ENCODE measurements at regions not wholly inside any gene's neighbourhood (a gene's known extent, or its start where the extent isn't known, plus 50 kb on each side); places are given as distances from the start of the nearest gene placed in this dataset.

DNA sequence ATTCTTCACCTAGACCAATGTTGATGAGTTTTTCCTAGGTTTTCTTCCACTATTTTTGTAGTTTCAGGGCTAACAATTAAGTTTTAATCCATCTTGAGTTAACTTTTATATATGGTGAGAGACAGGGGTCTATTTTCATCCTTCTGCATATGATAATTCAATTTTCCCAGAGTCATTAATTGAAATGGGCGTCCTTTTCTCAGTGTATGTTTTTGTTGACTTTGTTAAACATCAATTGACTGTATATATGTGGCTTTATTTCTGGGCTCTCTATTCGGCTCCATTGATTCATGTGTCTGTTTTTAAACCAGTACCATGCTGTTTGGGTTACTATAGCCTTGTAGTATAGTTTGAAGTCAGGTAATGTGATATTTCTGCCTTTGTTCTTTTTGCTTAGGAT lies 282.1 kb downstream of the INSC start:
- TF ChIP-seq, protein P1, sequence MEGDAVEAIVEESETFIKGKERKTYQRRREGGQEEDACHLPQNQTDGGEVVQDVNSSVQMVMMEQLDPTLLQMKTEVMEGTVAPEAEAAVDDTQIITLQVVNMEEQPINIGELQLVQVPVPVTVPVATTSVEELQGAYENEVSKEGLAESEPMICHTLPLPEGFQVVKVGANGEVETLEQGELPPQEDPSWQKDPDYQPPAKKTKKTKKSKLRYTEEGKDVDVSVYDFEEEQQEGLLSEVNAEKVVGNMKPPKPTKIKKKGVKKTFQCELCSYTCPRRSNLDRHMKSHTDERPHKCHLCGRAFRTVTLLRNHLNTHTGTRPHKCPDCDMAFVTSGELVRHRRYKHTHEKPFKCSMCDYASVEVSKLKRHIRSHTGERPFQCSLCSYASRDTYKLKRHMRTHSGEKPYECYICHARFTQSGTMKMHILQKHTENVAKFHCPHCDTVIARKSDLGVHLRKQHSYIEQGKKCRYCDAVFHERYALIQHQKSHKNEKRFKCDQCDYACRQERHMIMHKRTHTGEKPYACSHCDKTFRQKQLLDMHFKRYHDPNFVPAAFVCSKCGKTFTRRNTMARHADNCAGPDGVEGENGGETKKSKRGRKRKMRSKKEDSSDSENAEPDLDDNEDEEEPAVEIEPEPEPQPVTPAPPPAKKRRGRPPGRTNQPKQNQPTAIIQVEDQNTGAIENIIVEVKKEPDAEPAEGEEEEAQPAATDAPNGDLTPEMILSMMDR (IDR thresholded peaks at IDR 0.05; ENCODE audit: control extremely low read depth, extremely low read depth, low read depth, missing control alignments) = no peak
- DNase-seq (ENCODE audit: extremely low spot score) = no peak
- POLR2A ChIA-PET = no interaction called here
- CTCF ChIA-PET = no interaction called here

DNA sequence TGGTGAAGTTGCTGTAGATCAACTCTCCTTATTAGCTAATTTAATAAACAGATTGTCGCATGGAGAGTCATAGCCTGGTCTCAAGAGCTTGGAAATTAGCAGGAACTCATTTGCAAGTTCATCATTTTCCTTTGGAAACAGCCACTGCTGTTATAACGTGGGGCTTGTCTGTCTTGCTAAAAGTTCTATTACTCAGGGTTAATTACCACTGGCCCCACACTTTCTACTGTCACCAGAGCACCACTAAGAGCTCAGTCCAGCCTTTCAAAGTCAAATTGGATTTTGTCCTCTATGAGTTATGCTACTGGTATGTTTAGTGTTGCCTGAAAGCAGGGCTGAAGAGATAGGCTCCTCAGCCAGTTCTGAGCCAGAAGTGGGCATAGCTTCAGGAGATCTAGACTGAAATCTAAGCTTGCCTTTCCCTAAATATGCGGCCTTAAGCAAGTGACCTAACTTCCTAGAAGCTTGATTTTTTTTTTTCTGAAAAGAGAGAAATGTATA lies 292.2 kb downstream of the INSC start:
- TF ChIP-seq, protein P1 (IDR thresholded peaks at IDR 0.05; ENCODE audit: control extremely low read depth, extremely low read depth, low read depth, missing control alignments) = no peak
- ChIA-PET CTCF (interaction anchor here (2.5 kb wide), 1 partner anchor 13 kb away, joined by 6 read pairs; no protein-coding TSS in a partner anchor), POLR2A (no interaction called here)
- DNase-seq (ENCODE audit: extremely low spot score) = no peak

DNA sequence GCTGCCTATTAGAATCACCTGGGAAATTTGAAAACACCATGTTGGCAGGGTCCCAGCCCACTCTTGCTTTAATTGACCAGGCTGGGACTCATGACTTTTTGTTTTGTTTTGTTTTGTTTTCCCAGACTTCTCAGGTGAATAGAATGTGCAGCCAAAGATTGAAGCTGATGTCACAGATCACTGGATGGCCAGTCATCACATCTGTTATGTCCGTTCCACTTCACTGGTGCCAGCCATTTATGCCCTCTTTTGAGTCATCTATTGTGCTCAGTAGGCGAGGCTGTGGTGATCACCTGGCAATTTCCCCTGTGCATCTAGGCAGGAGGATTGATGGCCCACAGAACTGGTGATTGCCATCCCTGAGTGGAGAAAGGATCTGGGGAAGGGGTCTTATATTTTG lies 297.3 kb downstream of the INSC start:
- TF ChIP-seq, protein P1 (IDR thresholded peaks at IDR 0.05; ENCODE audit: control extremely low read depth, extremely low read depth, low read depth, missing control alignments) = no peak
- ChIA-PET POLR2A (no interaction called here), CTCF (interaction anchor here (1.5 kb wide), 1 partner anchor 15 kb away, joined by 3 read pairs; no protein-coding TSS in a partner anchor)
- no peak for DNase-seq (ENCODE audit: extremely low spot score)

DNA sequence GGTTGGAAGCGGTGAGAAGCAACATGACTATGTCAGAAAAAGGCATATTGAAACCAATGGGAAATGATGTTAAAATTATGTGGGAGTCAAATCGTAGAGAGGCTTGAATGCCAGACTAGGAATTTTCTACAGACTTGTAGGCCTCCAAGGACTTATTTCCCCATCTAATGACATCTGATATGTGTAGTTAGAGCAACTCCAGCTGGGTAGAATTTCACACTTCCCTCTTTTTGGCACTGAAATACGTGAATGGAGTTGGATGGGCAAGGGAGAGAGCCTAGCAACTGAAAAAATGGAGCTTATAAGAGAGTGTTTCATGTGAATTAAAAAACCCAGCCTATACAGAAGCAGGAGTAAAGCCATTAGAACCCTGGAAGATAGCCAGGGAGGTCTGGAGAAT lies 304.2 kb downstream of the INSC start:
- ChIA-PET POLR2A (no interaction called here), CTCF (interaction anchor here (1.8 kb wide), 1 partner anchor 12 kb away, joined by 6 read pairs; no protein-coding TSS in a partner anchor)
- no peak for DNase-seq (ENCODE audit: extremely low spot score)
- TF ChIP-seq, protein P1 (IDR thresholded peaks at IDR 0.05; ENCODE audit: control extremely low read depth, extremely low read depth, low read depth, missing control alignments) = no peak

DNA sequence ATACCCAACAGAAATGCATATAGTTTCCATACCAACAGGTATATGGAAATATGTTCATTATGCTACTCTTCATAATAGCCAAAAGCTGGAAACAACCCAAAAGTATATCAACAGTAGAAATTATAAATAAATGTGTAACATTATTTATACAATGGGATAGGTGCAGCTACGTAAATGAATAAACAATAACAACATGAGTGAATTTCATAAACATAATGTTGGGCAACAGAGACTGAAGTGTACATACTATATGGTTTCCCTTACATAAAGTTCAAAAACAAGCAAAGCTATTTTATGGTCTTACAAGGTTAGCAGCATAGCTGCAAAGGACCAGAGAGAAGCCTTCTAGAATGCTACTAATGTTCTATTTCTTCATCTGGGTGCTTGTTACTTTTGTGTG lies 305.0 kb downstream of the INSC start:
- POLR2A ChIA-PET = no interaction called here
- TF ChIP-seq, protein P1 (IDR thresholded peaks at IDR 0.05; ENCODE audit: control extremely low read depth, extremely low read depth, low read depth, missing control alignments) = no peak

DNA sequence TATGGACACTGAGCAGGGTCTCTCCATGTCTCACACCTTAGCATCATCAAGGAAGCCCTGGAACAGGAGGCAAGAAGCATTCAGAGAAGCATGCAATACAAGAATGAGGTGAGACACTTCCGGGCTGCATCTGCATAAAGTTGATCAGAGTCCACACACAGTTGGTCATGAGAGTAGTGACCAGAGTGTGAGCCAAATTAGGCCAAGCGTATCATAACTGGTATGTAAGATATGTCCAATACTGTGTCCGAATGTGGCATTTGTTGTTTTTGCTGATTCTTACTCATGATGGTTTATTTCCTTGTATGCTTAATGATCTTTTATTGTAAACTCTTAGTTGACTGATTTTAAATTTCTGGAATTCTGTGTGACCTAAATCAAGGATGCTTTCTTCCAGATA lies 315.7 kb downstream of the INSC start:
- TF ChIP-seq, protein P1 (IDR thresholded peaks at IDR 0.05; ENCODE audit: control extremely low read depth, extremely low read depth, low read depth, missing control alignments) = no peak
- no peak for DNase-seq (ENCODE audit: extremely low spot score)
- ChIA-PET CTCF (no interaction called here), POLR2A (no interaction called here)

More for the DNA sequence above, 305.0 kb downstream of the INSC start:
- DNase-seq (ENCODE audit: extremely low spot score) = no peak
- CTCF ChIA-PET = interaction anchor here (1.8 kb wide), 1 partner anchor 13 kb away, joined by 6 read pairs; no protein-coding TSS in a partner anchor
